ENCODE measurements at regions not wholly inside any gene's neighbourhood (a gene's known extent, or its start where the extent isn't known, plus 50 kb on each side); places are given as distances from the start of the nearest gene placed in this dataset.
"Not testable (repeated sequence)": the region's sequence is repeated elsewhere in the genome, so short reads cannot be mapped to it uniquely, and the experiment has no call there.

DNA sequence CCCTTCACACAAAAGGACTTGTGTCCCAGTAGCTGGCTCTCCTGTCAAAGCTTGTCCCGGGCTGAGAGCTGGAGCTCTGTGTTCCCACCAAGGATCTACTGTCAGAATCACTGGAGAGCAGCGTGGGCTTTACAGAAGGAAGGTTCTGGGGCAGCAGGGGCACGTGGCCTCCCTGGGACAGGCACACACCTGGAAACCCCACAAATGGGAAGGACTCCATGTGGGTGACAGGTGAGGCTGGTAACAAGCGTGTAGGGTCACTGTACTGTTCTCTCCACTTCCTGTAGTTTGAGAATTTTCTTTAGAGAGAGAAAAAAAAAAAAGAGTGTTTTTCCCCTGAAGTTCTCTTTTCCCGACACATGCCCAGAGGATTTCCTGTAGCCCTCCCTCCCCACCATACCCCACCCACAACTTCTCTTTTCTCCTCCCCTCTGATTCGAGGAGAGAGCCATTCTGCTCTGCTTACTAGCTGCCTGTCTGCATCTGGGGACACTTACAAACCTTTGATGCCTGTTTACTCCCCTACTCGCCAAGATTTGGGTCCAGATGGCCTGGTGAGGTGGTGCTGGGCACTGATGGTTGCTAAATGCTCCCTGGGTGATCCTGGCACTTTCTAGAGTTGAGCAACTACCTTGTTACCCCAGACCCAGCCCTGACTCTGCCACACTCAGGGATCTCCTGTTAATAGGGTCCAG is 84.1 kb upstream of the SIRPA start:
- no peak for DNase-seq (ENCODE audit: low read depth in 2 of 2)

DNA sequence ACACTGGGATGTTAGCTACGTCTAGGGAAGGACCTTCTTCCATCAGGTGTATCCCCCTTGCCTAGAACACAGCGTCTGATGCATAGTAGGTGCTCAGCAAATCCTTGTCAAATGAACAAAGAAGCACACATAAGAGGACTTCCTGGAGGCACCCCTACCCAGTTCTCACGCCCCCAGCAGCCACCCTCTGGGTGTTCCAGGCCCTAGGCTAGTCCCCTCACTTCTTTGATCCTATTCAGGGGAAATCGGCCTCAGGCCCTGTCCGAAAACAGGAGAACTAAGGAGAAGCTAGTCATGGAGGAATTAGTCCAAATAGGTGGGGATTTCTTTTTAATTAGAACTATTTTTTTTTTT is 84.7 kb upstream of the SIRPA start:
- DNase-seq (ENCODE audit: low read depth in 2 of 2), result no peak

DNA sequence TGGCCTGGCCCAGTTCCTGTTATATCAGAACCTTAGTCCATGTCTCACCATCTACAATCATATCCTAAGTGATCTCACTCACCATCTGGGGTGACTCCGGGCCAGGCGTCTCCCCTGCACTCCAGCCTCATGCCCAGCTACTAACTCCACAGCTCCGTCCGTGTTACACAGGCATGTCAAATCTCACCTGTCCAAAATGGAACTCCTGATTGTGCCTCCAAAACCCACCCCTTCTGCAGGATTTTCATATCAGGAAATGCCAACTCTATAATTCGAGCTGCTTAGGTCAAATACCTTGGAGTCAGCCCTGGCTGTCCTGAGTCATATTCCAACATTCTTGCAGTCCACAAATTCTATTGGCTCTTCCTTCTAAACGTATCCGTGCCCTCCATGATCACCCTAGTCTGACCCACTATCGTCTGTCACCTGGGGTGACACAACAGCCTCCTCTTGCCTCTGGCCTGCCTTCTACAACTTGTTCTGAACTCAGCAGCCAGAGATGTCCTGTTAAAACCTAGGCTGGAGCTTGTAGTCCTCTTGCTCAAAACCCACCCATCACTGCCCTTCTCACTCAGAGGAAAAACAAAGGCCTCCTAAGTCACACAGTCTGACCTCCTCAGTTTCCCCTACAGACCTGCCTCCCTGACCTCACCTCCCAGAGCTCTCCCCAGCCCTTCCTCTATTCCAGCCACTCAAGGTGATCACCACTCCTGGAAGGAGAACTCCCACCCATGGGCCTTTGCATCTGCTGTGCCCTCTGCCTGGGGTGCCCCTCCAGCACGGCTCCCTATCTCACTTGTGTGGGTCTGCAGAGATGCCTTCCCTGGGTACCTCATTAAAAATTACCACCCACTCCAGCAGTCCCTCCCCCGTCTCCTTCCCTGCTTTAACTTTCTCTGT is 85.3 kb upstream of the SIRPA start:
- DNase-seq (ENCODE audit: low read depth in 2 of 2), result no peak

DNA sequence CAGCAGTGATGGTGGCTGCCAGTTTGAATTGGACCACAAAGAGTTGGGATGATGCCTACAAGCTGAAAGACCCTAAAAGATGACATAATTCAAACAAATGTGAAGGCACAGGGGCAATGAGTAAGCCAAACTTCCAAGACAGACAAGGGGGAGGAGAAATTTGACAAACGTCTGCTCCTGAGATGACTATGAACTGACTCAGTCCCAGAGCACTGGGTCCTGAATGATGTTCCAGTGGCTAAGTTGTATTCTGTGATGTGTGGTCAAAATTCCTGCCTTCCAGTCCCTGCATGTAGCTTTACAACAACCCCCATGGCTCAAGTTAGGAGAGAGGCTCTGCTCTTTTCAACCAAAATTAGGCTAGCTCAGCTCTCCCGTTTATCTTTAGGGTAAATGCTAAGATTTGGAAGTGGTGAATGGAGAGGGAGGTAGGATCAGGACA is 86.1 kb upstream of the SIRPA start:
- DNase-seq (ENCODE audit: low read depth in 2 of 2), result no peak

DNA sequence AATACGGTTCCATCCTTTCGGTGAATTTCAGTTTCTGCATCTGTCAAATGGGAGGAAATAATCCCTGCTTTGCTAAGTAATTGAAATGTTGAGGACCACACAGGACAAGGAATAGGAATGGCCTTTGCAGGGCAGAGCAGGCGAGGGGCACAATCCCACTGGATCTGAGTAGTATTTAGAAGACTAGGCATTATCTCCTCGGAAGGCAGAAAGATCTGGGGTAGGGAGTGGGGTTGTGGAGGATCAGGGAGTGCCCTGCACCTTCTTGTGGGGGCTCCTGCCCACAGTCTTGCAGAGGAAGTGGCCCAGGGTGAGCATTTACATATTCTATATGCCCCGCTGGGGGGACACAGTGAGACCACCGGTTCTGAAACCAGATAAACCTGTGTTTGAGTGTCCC is 87.1 kb upstream of the SIRPA start:
- no peak for DNase-seq (ENCODE audit: low read depth in 2 of 2)

DNA sequence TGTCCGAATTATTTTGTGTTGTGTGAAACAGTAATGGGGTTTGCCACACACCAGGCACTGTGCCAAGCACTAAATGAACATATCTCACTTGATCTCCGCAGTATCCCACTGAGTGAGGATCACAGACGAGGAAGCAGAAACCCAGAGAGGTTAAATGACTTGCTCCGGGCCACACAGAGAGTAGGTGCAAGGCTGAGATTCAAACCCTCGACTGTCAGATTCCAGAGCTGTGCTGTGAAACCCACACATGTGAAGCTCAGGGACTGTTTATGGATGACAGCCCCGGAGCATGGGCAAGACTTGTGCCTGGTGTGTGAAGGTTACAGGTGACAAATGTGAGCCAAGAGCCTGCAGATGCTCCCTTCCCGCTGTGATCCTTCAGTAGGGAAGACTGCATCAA is 87.8 kb upstream of the SIRPA start:
- no peak for DNase-seq (ENCODE audit: low read depth in 2 of 2)

DNA sequence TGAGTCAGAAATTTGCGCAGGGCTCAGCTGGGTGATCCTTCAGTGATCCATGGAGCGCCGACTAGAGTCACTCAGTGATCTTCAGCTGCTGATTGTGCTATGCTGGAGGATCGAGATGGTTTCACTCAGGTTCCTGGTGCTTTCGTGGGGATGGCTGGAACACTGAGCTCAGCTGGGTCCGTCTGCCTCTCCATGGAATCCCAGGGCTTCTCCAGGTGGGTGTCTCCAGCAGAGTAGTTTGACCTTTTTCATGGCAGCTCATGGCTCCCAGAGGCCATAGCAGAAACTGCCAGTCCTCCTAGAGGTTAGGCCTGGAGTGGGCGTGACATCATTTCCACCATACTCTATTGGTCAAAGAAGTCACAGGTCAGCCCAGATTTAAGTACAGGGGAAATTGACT is 88.8 kb upstream of the SIRPA start:
- no peak for DNase-seq (ENCODE audit: low read depth in 2 of 2)

DNA sequence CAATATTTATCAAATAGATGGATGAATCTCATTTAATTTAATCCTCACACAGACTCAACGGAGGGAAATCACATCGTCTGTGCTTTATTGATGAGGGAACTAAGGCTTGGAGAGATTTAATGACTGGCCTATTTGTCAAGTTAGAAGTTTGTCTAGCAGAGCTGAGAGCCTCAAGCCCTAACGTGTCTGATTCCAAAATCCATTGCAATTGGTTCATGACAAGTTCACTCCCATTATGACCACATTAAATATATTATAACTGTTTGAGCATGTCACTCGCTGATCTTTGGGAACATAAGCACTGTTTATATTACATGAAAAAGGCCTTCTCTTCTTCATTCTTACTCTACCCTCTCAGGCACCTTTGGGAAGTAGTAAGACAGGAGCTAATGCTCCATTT is 89.4 kb upstream of the SIRPA start:
- no peak for DNase-seq (ENCODE audit: low read depth in 2 of 2)

DNA sequence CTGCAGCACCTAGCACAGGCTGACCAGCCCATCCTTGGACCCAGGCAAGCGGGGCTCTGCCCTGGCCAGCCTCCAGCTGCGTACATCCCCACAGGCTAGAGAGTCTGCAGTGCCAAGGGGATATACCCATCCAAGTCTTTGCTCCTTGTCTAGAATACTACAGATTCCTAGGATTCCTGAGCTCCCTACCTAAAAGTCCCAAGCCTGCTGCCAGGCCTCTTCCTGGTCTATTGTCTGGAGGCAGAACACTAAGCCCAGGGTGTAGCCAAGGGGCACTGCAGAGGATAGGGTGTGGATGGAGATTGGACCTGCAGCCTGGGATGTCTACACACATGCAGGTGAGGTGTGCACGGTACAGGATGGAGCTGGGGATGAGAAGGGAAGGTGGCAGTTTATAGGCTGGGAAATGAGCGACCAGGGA is 90.0 kb upstream of the SIRPA start:
- DNase-seq (ENCODE audit: low read depth in 2 of 2), result no peak

DNA sequence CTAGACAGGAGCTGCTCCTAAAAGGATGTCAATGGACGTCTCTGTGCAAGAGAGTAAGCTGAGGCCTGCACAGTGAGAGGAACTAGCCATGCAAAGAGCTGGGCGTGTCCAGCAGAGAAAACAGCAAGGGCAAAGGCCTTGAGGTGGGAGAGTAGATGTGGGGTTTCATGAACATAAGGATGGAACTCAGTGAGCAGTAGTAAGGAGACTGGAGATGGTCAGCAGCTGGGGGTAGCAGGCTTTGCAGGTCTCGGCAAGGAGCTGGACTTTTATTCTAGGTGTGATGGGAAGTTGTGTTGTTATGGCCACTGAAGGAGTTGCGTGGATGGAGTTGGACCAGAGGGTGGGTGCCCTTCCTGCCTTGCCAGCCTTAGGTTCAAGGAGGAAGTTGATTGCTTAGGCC is 90.7 kb upstream of the SIRPA start:
- no peak for DNase-seq (ENCODE audit: low read depth in 2 of 2)

DNA sequence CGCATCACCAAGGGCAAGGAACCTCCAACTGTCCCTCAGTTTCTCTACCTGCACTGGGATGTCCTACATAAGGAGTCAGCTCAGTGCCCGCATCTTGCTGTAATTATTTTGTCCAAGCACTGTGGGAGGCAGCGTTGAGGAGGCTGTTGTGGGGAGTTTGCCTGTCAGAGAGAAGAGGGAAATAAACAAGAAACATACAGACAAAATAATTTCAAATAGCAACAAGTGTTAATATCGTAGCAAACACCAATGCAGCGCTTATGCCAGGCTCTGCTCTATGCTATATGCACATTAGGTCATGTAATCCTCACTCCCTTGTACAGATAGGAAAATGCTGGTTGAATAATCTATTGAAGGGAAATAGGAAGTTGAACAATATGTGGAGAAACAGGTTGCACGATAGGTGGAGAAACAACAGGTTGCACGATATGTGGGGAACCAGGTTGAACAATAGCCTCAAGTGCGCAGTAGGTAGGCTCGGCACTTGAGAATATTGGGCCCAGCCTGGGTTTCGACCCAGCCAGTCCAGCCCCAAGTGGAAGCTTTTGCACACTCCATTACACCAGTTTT is 91.2 kb upstream of the SIRPA start:
- no peak for DNase-seq (ENCODE audit: low read depth in 2 of 2)

DNA sequence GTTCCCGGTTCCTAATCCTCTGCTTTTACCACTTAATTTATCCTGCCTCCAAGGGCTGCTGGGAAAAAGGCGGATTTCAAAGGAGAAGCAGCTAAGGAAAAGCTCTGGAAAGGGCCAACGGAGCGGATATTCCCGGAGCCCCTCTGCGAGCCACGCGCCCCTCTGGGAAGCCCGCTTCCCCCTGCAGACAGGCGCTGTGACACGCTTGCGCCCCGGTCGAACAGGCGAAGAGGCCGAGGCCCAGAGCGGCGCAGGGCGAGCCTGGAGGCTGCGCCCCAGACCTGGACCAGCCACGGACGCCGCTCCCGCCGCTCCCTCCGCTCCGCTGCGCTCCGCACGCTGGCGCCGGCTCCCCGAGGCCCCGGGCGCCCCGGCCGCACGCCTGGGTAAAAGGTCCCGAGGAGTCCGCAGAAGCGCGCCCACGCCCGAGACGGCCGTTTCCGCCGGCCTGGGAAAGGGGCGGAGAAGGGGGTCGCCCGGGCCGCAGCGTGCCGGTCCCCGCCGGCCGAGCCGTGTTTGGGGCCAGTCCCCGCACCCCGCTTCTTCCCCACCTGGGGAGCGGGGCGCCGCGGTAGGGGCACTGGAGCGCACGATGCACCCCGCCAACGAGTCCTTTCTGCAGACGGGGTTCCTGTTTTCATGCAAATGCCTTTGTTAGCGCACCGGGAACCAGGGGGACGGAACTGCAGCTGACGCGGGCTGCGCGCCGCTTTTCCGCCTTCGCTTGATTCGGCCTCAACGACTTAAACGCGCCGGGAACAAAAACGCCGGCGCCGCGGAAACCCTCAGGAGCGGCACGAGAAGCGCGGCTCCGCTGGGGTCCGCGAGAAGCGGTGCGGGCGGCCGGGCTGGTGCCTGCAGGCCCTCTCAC is 91.9 kb upstream of the SIRPA start:
- no peak for DNase-seq (ENCODE audit: low read depth in 2 of 2)

DNA sequence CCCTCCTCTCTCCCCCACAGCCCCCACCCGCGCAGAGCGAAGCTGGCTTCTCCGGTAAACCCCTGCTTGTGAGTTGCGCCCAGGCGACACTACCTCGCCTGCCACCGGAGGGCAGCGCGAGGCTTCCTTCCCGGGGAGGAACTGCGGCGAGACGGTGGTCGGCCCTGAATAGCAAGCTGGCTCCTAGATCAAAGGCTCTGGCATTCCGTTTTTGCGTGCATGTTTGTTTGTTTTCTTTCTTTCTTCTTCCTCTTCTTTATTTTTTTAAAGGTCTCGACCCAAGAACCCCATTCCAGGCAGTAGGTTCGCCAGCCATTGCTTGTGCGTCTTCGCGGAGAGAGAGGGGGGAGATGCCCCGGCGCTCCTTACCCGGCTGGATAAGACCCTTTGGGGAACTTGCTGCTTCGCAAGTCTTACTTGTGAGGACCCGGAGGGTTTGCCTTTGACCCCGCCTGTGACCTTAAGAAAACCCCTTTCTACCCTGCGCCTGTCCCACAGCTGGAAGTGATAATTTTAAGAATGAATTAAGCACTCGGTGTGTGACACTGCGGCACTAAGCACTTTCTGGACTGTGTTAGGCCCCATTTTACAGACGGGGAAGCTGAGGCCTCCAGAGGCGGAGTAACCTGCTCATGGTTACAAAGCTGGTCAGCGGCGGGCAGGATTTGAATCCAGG is 92.7 kb upstream of the SIRPA start:
- DNase-seq (ENCODE audit: low read depth in 2 of 2), result peak; percentile 8 to 25

DNA sequence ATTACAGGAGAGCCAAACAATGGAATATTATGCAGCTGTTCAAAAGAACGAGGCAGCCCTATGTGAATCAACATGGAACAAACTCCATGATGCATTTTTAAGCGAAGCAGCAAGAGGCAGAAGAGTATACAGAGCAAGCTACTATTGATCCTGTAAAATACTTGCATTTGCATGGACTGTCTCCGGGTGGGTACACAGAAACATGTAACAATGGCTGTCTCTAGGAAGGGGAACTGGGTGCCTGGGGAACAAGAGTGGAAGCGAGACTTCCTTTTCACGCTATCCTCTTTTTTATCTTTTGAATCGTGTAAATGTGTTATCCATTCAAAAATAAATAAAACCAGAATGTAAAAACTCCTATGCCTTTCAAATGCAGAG is 93.3 kb upstream of the SIRPA start:
- no peak for DNase-seq (ENCODE audit: low read depth in 2 of 2)

DNA sequence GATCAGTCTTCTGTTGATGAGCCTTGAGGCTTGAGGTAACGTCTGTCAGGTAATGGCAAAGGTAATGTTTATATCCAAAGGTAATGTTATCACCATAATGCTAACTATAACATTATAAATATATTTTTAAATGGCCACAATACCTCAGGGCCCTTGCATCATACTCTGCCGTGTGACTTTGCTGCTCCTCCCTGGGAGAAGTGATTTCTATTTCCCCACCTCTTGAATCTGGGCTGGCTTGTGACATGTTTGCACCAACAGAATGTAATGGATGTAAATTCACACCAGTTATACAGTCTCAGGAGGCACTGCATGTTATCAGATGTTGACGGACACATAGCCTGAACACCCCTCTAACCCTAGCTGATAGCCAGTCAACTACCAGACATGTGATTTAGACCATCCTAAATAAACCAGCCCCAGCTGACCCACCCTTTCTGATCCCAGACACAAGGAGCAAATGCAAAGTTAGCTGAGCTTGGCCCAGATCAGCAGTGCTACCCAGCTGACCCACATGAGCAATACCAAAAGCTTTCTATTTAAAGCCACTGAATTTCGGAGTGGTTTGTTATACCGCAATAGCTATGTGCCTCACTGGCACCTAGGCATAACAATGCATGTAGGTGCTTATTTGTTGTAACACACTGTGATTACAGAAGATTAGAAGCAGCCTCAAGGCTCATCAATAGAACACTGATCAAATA is 93.8 kb upstream of the SIRPA start:
- no peak for DNase-seq (ENCODE audit: low read depth in 2 of 2)

DNA sequence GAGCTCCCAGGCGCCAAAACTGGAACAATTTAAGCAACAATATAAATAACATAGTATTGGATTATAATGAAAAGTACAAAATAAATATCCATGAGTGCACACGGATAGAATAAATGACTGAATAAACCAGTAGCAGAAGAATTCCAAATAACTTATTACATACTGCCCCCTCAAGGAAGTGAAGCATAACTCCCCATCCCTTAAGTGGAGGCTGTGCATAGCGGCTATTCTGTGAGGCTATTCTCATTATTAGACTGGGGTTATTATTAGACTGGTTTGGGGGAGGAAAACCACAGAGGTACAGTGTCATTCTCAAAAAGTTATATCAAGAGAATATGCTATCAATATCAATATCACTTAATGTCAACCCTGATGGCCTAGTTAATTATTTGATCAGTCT is 94.4 kb upstream of the SIRPA start:
- DNase-seq (ENCODE audit: low read depth in 2 of 2), result no peak

DNA sequence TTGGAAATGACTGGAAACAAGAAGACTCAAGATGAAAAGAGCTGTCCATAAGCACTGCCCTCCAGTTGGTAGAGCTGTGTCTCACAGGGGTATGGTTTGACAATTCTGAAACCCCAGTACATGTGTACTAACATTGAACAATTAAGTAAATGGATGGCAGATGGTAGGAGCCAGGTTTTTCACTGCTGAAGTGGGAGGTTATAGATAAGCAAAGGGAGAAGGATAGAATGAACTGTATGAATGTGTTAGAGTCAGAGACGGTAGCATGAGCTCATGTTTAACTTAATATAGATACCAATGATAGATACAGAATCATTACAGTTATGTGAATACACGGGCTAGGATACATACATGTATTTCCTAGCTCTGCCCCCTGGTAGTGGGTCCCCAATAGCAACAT is 95.0 kb upstream of the SIRPA start:
- no peak for DNase-seq (ENCODE audit: low read depth in 2 of 2)

DNA sequence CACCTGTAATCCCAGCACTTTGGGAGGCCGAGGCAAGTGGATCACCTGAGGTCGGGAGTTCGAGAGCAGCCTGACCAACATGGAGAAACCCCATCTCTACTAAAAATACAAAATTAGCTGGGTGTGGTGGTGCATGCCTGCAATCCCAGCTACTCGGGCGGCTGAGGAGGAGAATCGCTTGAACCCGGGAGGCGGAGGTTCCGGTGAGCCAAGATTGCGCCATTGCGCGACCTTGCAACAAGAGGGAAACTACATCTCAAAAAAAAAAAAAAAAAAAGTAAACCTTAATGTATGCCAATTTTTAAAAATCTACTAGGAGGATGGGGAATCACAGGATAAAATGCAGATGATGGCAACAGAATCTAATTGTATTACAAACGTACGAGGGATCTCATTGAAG is 95.5 kb upstream of the SIRPA start:
- not testable (repeated sequence) for DNase-seq (ENCODE audit: low read depth in 2 of 2)

DNA sequence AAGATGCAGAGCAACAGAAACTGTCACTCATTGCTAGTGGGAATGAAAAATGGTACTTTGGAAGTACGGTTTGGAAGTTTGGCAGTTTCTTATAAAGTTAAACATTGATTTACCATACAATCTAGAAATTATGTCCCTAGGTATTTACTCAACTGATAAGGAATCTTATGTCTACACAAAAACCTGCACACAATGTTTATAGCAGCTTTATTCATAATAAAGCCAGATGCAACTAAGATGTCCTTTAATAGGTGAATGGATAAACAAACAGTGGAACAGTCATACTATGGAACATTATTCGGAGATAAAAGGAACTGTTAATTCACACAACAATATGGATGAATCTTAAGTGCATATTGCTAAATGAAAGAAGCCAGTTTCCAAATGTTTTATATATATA is 96.2 kb upstream of the SIRPA start:
- DNase-seq (ENCODE audit: low read depth in 2 of 2), result no peak

DNA sequence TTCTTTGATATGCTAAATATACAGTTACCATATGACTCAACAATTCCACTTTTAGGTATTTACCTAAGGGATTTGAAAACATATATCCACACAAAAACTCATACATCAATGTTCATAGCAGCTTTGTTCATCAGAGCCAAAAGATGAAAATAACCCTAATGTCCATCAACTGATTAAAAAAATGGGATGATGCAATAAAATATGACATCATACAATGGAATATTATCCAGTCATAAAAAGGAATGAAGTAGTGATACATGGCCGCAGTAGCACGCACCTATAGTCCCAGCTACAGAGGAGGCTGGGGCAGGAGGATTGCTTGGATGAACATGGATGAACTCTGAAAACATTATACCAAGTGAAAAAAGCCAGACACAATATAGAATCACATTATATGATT is 101.4 kb upstream of the SIRPA start:
- no peak for DNase-seq (ENCODE audit: low read depth in 2 of 2)

DNA sequence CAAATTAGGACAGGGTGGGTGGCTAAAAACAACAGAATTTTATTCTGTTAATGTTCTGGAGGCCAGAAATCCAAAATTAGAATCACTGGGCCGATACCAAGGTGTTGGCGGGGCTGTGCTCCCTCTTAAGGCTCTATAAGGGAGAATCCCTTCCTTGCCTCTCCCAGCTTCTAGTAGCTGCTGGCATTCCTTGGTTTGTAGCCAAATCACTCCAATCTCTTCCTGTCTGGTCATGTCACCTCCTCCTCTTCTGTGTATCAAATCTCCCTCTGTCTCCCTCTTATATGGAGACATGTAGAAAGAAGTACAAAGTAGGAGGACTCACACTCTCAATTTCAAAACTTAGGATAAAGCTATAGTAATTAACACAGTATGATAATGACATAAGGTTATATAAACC is 102.9 kb upstream of the SIRPA start:
- DNase-seq (ENCODE audit: low read depth in 2 of 2), result no peak

All from stimulated activated CD8-positive, alpha-beta memory T cell treated with anti-CD3 and anti-CD28 coated beads, Interleukin-15, amount 100 ng/mL, for 48 hours (primary cell).